GM13976 (cell line): ENCODE measurements at regions not wholly inside any gene's neighbourhood (a gene's known extent, or its start where the extent isn't known, plus 50 kb on each side); places are given as distances from the start of the nearest gene placed in this dataset.

ENCODE experiments used
- DNase-seq: peaks from one replicate; pipeline ENCODE4 v3.0.0; 2012; ENCODE audit warnings: low spot score
- CTCF ChIP-seq: IDR thresholded peaks from 2 replicates; pipeline ENCODE4 v1.5.1; 2012; ENCODE audit warnings: borderline replicate concordance, mild to moderate bottlenecking; ENCODE audit not compliant: insufficient read depth; ENCODE audit errors: extremely low read depth, missing control alignments, control extremely low read depth
- in situ Hi-C: fragments of 300-500 bp; cut with MboI; formaldehyde crosslinking; loops from one replicate; pipeline ENCODE4 v1.12.0; 2022; ENCODE audit warnings: low sequenced_read_pairs, mixed read lengths, inconsistent platforms; ENCODE audit not compliant: unreplicated experiment

DNA sequence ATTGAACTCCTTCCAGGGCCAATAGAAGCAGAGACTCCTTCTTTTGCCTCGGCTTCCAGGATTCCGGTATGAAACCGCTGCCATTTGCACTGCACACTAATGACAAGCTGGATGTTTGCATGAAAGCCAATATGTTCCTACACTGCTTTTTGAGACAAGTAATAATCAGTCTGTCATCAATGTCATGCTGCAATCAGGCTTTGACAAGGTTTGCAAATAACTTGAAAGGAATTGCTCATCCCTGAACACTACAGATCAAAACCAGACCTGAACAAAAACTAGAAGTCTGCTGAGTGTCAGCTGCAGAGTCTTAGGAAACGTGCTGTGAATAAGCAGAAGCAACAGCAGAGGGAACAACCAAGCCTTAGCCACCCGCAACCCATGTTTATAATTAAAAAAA is 720.7 kb upstream of the CXADR start:
- TF ChIP-seq CTCF, result no peak
- in situ Hi-C loops, result no loop called here
- no peak for DNase-seq

DNA sequence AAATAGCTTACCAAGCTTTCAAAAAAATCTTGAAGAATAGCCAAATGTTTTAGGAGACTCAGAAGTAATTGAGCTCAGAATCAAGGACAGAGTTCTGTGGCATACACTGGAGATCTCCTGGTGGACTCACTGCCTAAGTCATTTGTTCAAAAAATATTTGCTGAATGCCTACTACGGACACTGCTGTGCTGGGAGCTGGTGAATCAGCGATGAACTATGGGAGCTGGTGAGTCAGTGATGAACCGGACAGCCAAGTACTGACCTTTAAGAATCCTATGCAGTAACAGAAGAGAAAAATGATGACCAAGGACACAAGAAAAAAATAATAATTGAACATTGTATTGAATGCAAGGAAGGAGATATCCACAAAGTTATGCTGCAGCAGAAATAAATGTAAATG is 717.9 kb upstream of the CXADR start:
- DNase-seq, result no peak
- in situ Hi-C loops, result no loop called here
- TF ChIP-seq CTCF, result no peak

GRCh38 chr21:16796776-16797175 is 716.1 kb upstream of the CXADR start:
- in situ Hi-C loops, result no loop called here
- DNase-seq, result no peak
- TF ChIP-seq CTCF, result no peak

- in situ Hi-C loops, result no loop called here
- no peak for DNase-seq
- no peak for TF ChIP-seq CTCF
Observed at GRCh38 chr21:16797540-16797939, 715.3 kb upstream of the CXADR start.

- in situ Hi-C loops, result no loop called here
- no peak for TF ChIP-seq CTCF
- no peak for DNase-seq
Observed at GRCh38 chr21:16797966-16798365, 714.9 kb upstream of the CXADR start.

GRCh38 chr21:16800536-16801275 is 712.1 kb upstream of the CXADR start:
- TF ChIP-seq CTCF, result no peak
- in situ Hi-C loops, result no loop called here
- DNase-seq, result no peak
